Colonic mucosa (tissue), 4 donors: ENCODE measurements at regions not wholly inside any gene's neighbourhood (a gene's known extent, or its start where the extent isn't known, plus 50 kb on each side); places are given as distances from the start of the nearest gene placed in this dataset.

Experiments used
- DNase-seq: peaks from one replicate; pipeline ENCODE4 v3.0.0-alpha.2; 2020
- H3K27ac ChIP-seq: fragments of 200-600 bp; one replicate; pipeline ENCODE4 v1.8.0; 2021
- H3K27me3 ChIP-seq: fragments of 200-600 bp; one replicate; pipeline ENCODE4 v1.8.0; 2021
- H3K36me3 ChIP-seq: fragments of 200-600 bp; one replicate; pipeline ENCODE4 v1.8.0; 2021
- H3K4me1 ChIP-seq: fragments of 200-600 bp; one replicate; pipeline ENCODE4 v1.8.0; 2021; ENCODE audit warnings: mild to moderate bottlenecking
- H3K4me3 ChIP-seq: fragments of 200-600 bp; one replicate; pipeline ENCODE4 v1.8.0; 2021
- H3K9ac ChIP-seq, 2 donors: one replicate each; pipeline ENCODE4 v1.7.0; 2013; ENCODE audit warnings: control low read depth in 2 of 2, low read depth in 2 of 2, low read length in 2 of 2
- H3K9me3 ChIP-seq: fragments of 200-600 bp; one replicate; pipeline ENCODE4 v1.8.0; 2021
- intact Hi-C: fragments of 100-400 bp; cut with DNase I; formaldehyde crosslinking; loops from one replicate; pipeline ENCODE4 v1.14.1; 2022
- TF ChIP-seq, protein P1 (sequence below): fragments of 200-600 bp; IDR thresholded peaks from one replicate; pipeline ENCODE4 v1.8.0; 2022; ENCODE audit warnings: antibody characterized with exemption, mild to moderate bottlenecking
- donor health status: healthy.
- donor health status: DM: no; HTN: no; CAD: no.
- donor health status: DM: no; HTN: no; CAD: no.

DNA sequence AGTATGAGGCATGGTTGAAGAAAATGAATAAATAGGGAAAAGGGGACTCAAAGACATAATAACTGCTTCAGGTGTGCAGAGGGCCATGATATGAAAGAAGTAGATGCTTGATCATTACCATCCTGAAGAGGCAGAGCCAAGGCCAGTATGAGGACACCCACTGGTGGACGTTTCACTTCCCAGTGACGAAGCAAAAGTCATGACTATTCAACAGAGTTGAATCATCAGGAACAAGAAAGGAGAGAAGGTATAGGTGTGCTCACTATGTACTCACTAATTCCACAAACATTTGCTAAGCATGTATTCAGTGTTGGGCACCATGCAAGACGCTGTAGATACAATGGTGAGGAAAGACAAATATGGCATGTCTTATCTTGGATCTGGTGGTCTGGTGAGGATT lies 319.2 kb upstream of the RUNX1 start:
- no peak for DNase-seq
- intact Hi-C loops, result no loop called here
- TF ChIP-seq, protein P1, sequence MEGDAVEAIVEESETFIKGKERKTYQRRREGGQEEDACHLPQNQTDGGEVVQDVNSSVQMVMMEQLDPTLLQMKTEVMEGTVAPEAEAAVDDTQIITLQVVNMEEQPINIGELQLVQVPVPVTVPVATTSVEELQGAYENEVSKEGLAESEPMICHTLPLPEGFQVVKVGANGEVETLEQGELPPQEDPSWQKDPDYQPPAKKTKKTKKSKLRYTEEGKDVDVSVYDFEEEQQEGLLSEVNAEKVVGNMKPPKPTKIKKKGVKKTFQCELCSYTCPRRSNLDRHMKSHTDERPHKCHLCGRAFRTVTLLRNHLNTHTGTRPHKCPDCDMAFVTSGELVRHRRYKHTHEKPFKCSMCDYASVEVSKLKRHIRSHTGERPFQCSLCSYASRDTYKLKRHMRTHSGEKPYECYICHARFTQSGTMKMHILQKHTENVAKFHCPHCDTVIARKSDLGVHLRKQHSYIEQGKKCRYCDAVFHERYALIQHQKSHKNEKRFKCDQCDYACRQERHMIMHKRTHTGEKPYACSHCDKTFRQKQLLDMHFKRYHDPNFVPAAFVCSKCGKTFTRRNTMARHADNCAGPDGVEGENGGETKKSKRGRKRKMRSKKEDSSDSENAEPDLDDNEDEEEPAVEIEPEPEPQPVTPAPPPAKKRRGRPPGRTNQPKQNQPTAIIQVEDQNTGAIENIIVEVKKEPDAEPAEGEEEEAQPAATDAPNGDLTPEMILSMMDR, result no peak
- Histone ChIP-seq H3K9ac (no peak overlapping the region), H3K9me3 (no peaks in the 10 kb centered on the region), H3K4me1 (no peaks in the 10 kb centered on the region), H3K27me3 (no peaks in the 10 kb centered on the region), H3K4me3 (no peak overlapping the region), H3K27ac (no peak overlapping the region), H3K36me3 (no peaks in the 10 kb centered on the region)

DNA sequence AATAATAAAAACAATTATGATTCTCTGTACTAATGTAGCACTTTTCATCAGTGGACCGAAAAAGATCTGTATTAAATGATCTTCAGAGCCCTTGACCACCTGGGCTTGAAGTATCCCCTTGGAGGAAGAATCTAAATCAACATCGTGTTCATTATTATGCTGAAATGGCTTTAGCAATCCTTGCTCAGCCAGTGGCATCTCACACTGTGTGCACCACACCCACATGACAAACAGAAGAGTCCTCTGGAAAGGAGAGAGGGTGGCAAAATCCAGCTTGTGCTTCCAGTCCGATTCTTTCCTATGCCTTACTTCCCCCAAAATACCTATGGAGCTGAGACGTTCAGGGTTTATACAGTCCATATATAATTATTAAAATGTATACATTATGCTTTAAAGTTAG lies 318.5 kb upstream of the RUNX1 start:
- H3K27me3 ChIP-seq, result no peaks in the 10 kb centered on the region
- H3K9me3 ChIP-seq, result no peaks in the 10 kb centered on the region
- H3K27ac ChIP-seq, result no peak overlapping the region
- H3K9ac ChIP-seq, result no peak overlapping the region
- H3K36me3 ChIP-seq, result no peaks in the 10 kb centered on the region
- DNase-seq, result peak; percentile 20
- intact Hi-C loops, result no loop called here
- TF ChIP-seq, protein P1, result no peak
- H3K4me3 ChIP-seq, result no peak overlapping the region
- no peaks in the 10 kb centered on the region for H3K4me1 ChIP-seq

DNA sequence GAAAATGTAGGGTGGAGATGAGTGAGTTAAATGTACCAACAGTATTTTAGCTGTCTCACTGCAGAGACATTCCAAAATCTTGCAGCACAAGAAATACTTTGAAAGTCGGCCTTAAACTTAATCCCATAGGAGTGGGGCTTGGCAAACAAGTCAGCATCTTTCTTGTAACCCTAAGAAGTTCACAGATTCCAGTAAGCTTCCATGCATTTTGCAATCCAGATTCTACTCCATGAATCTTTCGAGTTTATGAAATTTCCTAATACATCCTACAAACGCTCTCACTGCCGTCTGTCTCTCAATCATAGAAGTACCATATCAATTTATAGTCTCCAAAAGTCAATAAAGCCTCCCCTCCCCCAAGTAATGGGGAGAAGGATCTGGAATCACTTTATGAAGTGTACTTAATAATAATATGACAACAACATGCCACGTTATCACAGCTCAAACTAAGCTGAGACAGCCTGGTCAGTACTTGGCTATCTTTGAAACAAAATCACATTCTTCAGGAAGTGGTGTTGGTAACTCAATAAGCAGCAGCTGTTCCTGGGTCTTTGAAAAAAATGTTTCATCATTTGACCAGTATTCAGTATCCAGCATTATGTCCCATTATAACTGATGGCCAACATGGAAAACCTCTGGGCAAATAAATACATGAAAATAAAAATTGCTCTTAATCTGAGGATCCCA lies 317.4 kb upstream of the RUNX1 start:
- Histone ChIP-seq H3K4me3 (no peak overlapping the region), H3K27ac (no peak overlapping the region), H3K9ac (no peak overlapping the region), H3K27me3 (no peaks in the 10 kb centered on the region), H3K9me3 (no peaks in the 10 kb centered on the region), H3K4me1 (no peaks in the 10 kb centered on the region), H3K36me3 (no peaks in the 10 kb centered on the region)
- intact Hi-C loops, result no loop called here
- no peak for DNase-seq
- TF ChIP-seq, protein P1, result no peak

DNA sequence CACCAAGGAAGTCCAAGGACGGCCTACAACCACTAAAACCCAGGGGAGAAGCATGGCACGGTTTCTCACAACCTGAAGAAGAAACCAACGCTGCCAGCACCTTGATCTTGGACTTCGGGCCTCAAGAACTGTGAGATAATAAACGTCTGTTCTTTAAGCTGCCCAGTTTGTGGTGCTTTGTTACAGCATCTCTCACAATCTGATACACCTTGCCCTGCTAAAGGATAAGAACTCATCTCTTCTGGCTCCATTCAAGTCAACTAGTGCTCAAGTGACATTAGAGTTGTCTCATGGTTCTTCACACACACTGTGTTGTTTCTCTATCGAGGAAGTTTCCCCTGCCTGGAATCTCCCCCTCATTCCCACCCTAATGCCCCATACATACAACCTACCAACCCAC lies 314.4 kb upstream of the RUNX1 start:
- H3K36me3 ChIP-seq, result no peaks in the 10 kb centered on the region
- H3K4me1 ChIP-seq, result no peaks in the 10 kb centered on the region
- no peak overlapping the region for H3K9ac ChIP-seq
- no peak overlapping the region for H3K27ac ChIP-seq
- DNase-seq, result no peak
- H3K9me3 ChIP-seq, result no peaks in the 10 kb centered on the region
- TF ChIP-seq, protein P1, result no peak
- no peaks in the 10 kb centered on the region for H3K27me3 ChIP-seq
- intact Hi-C loops, result no loop called here
- H3K4me3 ChIP-seq, result no peak overlapping the region

DNA sequence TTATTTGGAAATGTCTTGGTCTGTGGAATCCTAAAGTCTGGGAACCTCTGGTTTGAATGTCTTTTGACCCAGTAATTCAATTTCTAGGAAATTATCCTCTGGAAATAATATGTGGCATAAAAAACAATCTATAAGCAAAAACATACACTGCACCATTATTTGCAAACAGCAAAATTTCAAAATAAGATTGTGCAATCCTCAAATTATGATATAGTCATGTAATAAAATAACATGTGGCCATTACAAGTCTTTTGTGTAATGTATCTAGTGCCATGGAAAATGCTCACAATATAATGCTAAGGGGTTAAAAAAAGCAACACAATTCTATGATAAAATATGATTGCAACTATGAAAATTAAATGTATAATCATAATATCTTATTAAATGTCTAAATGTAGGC lies 312.9 kb upstream of the RUNX1 start:
- H3K27me3 ChIP-seq, result no peaks in the 10 kb centered on the region
- no peak overlapping the region for H3K27ac ChIP-seq
- no peaks in the 10 kb centered on the region for H3K9me3 ChIP-seq
- no peak overlapping the region for H3K4me3 ChIP-seq
- no peaks in the 10 kb centered on the region for H3K4me1 ChIP-seq
- H3K36me3 ChIP-seq, result no peaks in the 10 kb centered on the region
- no peak for DNase-seq
- intact Hi-C loops, result no loop called here
- TF ChIP-seq, protein P1, result no peak
- no peak overlapping the region for H3K9ac ChIP-seq
